ENCODE measurements at regions not wholly inside any gene's neighbourhood (a gene's known extent, or its start where the extent isn't known, plus 50 kb on each side); places are given as distances from the start of the nearest gene placed in this dataset.

GRCh38 chr5:98605426-98605825 is 168.0 kb upstream of the RGMB start (continued):
- TF ChIP-seq, protein P1, sequence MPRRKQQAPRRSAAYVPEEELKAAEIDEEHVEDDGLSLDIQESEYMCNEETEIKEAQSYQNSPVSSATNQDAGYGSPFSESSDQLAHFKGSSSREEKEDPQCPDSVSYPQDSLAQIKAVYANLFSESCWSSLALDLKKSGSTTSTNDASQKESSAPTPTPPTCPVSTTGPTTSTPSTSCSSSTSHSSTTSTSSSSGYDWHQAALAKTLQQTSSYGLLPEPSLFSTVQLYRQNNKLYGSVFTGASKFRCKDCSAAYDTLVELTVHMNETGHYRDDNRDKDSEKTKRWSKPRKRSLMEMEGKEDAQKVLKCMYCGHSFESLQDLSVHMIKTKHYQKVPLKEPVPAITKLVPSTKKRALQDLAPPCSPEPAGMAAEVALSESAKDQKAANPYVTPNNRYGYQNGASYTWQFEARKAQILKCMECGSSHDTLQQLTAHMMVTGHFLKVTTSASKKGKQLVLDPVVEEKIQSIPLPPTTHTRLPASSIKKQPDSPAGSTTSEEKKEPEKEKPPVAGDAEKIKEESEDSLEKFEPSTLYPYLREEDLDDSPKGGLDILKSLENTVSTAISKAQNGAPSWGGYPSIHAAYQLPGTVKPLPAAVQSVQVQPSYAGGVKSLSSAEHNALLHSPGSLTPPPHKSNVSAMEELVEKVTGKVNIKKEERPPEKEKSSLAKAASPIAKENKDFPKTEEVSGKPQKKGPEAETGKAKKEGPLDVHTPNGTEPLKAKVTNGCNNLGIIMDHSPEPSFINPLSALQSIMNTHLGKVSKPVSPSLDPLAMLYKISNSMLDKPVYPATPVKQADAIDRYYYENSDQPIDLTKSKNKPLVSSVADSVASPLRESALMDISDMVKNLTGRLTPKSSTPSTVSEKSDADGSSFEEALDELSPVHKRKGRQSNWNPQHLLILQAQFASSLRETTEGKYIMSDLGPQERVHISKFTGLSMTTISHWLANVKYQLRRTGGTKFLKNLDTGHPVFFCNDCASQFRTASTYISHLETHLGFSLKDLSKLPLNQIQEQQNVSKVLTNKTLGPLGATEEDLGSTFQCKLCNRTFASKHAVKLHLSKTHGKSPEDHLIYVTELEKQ (tag by site-specific recombination; IDR thresholded peaks at IDR 0.05; ENCODE audit: borderline replicate concordance), result no peak

DNA sequence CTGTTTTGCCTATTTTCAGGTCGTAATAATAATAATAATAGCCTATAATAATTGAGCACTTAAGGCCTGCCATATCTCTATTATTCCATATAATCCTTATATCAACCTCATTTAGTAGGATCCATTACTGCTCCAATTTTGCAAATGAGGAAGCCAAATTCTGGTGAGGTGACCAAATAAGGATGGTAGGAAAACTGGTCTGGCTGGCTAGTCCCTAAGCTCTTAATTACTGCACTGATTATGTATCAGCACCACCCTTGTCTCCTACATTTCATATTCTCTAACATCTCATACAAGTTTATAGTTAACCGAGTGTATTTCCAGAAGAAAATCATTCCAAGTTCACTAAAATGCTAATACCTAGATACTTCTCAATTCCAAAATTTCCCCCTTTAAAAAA is 166.5 kb upstream of the RGMB start:
- Histone ChIP-seq H3K9me3 (ENCODE audit: control insufficient read depth, insufficient read depth, low read depth, low read length) (no peaks in the 10 kb centered on the region), H3K4me1 (ENCODE audit: control insufficient read depth, insufficient read depth, low read length) (no peaks in the 10 kb centered on the region), H3K36me3 (ENCODE audit: control insufficient read depth in 2 of 2, insufficient read depth in 1 of 2, low read length in 2 of 2) (no peaks in the 10 kb centered on the region), H3K27ac (ENCODE audit: extremely low read depth, low read depth, low read length) (no peak overlapping the region), H3K4me3 (ENCODE audit: low read depth, low read length) (no peak overlapping the region)
- ChIA-PET POLR2A (no interaction called here), CTCF (no interaction called here)
- no peak for TF ChIP-seq ZNF211 (tag by site-specific recombination; IDR thresholded peaks at IDR 0.05; ENCODE audit: low read depth)
- TF ChIP-seq GFI1B (tag by site-specific recombination; IDR thresholded peaks at IDR 0.05), result no peak
- TF ChIP-seq, protein P2, sequence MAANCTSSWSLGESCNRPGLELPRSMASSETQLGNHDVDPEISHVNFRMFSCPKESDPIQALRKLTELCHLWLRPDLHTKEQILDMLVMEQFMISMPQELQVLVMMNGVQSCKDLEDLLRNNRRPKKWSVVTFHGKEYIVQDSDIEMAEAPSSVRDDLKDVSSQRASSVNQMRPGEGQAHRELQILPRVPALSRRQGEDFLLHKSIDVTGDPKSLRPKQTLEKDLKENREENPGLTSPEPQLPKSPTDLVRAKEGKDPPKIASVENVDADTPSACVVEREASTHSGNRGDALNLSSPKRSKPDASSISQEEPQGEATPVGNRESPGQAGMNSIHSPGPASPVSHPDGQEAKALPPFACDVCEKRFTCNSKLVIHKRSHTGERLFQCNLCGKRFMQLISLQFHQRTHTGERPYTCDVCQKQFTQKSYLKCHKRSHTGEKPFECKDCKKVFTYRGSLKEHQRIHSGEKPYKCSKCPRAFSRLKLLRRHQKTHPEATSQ (tag by site-specific recombination; IDR thresholded peaks at IDR 0.05), result no peak
- TF ChIP-seq ZNF248 (tag by site-specific recombination; IDR thresholded peaks at IDR 0.05), result no peak
- TF ChIP-seq ZNF596 (tag by site-specific recombination; IDR thresholded peaks at IDR 0.05), result no peak
- TF ChIP-seq ZNF791 (tag by site-specific recombination; IDR thresholded peaks at IDR 0.05), result no peak
- TF ChIP-seq ZNF48 (tag by site-specific recombination; IDR thresholded peaks at IDR 0.05), result no peak
- no peak for TF ChIP-seq ZNF239 (tag by site-specific recombination; IDR thresholded peaks at IDR 0.05)
- no peak for TF ChIP-seq ZIC2 (tag by site-specific recombination; IDR thresholded peaks at IDR 0.05)
- no peak for TF ChIP-seq ZNF510 (tag by site-specific recombination; IDR thresholded peaks at IDR 0.05; ENCODE audit: insufficient replicate concordance)
- no peak for TF ChIP-seq ZNF133 (tag by site-specific recombination; IDR thresholded peaks at IDR 0.05)
- TF ChIP-seq ZNF837 (tag by site-specific recombination; IDR thresholded peaks at IDR 0.05), result no peak
- TF ChIP-seq ZNF155 (tag by site-specific recombination; IDR thresholded peaks at IDR 0.05), result no peak
- TF ChIP-seq REPIN1 (tag by site-specific recombination; IDR thresholded peaks at IDR 0.05; ENCODE audit: low read depth), result no peak
- TF ChIP-seq ZNF792 (tag by site-specific recombination; IDR thresholded peaks at IDR 0.05), result no peak
- TF ChIP-seq ZBTB7A (tag by site-specific recombination; IDR thresholded peaks at IDR 0.05; ENCODE audit: low read depth), result no peak
- TF ChIP-seq ZNF121 (tag by site-specific recombination; IDR thresholded peaks at IDR 0.05), result no peak
- no peak for TF ChIP-seq ZNF513 (tag by site-specific recombination; IDR thresholded peaks at IDR 0.05)
- no peak for TF ChIP-seq MYNN (tag by site-specific recombination; IDR thresholded peaks at IDR 0.05; ENCODE audit: borderline replicate concordance)
- TF ChIP-seq, protein P3, sequence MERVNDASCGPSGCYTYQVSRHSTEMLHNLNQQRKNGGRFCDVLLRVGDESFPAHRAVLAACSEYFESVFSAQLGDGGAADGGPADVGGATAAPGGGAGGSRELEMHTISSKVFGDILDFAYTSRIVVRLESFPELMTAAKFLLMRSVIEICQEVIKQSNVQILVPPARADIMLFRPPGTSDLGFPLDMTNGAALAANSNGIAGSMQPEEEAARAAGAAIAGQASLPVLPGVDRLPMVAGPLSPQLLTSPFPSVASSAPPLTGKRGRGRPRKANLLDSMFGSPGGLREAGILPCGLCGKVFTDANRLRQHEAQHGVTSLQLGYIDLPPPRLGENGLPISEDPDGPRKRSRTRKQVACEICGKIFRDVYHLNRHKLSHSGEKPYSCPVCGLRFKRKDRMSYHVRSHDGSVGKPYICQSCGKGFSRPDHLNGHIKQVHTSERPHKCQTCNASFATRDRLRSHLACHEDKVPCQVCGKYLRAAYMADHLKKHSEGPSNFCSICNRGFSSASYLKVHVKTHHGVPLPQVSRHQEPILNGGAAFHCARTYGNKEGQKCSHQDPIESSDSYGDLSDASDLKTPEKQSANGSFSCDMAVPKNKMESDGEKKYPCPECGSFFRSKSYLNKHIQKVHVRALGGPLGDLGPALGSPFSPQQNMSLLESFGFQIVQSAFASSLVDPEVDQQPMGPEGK (tag by site-specific recombination; IDR thresholded peaks at IDR 0.05), result no peak
